ENCODE measurements at regions not wholly inside any gene's neighbourhood (a gene's known extent, or its start where the extent isn't known, plus 50 kb on each side); places are given as distances from the start of the nearest gene placed in this dataset.

DNA sequence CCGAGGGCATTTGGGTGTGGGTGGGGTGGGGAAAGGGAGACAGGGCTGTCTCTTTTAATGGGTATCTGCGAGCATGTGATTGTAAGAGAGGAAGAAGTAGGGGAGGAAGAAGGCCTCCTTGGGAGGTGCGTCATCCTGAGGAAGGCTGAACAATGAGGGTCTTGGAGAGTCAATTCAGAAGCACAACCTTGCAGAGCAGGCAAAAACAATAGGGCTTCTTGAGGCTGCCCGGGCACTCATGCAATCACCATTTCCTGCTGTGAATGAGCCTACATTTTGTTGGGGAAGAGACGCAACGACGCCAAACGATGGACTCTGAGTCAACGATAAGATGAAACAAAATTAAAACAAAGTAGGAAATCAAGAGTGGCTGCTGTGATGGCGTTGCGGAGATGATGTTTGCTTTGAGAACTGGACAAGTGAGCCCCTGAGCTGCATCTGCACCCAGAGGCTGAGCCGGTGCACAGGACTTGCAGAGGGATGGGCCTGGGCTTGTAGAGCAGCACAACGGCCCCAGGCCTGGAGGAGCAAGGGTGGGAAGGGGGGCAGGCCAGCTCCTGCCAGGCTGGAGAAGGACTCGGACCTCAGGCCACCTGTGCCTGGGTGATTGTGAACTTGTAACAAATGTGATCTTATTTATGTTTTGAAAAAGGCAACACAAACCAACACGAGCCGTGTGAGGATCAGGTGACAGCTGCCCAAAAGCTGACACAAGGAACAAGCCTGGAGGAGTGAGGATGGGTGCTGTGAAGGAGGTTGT is 92.3 kb upstream of the B3GAT1 start:
- H3K27me3 ChIP-seq (ENCODE audit: control insufficient read depth in 5 of 5, insufficient read depth in 4 of 5, low read length in 5 of 5): peaks cover 0 to 21% (median 11%) of the 10 kb centered on the region in 5 donors
- H3K27ac ChIP-seq (ENCODE audit: low read depth, low read length): no peak overlapping the region
- H3K9me3 ChIP-seq (ENCODE audit: control insufficient read depth in 5 of 5, low read length in 5 of 5): no peaks in the 10 kb centered on the region
- H3K4me1 ChIP-seq (ENCODE audit: control insufficient read depth in 5 of 5, insufficient read depth in 5 of 5, low read length in 5 of 5): peaks cover 0 to 6% (median 0%) of the 10 kb centered on the region in 5 donors
- no peaks in the 10 kb centered on the region for H3K36me3 ChIP-seq (ENCODE audit: control insufficient read depth in 5 of 5, insufficient read depth in 5 of 5, low read length in 5 of 5)
- H3K4me3 ChIP-seq (ENCODE audit: low read depth in 1 of 5, low read length in 5 of 5): no peak overlapping the region
- H3K9ac ChIP-seq (ENCODE audit: low read length in 5 of 5): no peak overlapping the region

DNA sequence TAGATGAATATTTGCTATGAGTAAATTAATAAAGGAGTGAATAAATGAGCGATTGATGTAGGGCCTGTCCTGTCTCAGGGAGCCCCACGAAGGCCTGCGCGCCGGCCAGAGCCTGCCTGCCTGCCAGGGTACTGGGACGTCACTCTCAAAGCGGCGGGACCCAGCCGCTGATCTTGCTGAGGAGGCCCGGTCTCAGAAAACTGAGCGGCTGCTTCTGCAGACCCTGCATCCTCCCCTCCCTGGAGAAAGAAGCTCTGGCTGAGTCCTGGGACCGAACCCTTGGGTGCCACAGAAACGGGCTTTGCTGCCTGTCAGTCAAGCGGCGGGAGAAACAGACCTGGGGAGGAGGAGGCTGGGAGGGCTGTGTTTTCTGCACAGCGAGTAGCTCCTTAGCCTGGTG is 91.6 kb upstream of the B3GAT1 start:
- H3K4me1 ChIP-seq (ENCODE audit: control insufficient read depth in 5 of 5, insufficient read depth in 5 of 5, low read length in 5 of 5): peaks cover 0 to 6% (median 0%) of the 10 kb centered on the region in 5 donors
- no peaks in the 10 kb centered on the region for H3K9me3 ChIP-seq (ENCODE audit: control insufficient read depth in 5 of 5, low read length in 5 of 5)

DNA sequence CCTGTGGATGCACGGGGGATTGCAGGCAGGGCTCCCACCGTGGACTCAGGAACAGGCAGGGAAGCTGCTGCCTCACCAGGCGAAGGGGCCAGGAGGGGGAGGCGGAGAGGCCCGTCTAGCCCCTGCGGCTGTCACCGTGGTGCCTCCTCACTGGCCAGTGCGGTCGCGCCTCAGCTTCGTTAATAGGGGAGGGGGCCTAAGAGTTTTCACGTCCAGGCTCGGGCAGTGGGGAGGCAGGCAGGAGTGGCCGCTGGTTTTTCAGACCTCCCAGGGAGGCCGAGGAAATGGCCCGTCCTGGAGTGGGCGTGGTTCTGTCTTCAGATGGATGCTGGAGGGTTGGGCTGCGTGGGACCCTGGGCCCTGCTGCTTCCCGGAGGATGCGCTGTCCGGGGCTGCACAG is 91.1 kb upstream of the B3GAT1 start:
- Histone ChIP-seq H3K4me3 (ENCODE audit: low read depth in 1 of 5, low read length in 5 of 5) (no peak overlapping the region), H3K36me3 (ENCODE audit: control insufficient read depth in 5 of 5, insufficient read depth in 5 of 5, low read length in 5 of 5) (no peaks in the 10 kb centered on the region), H3K4me1 (ENCODE audit: control insufficient read depth in 5 of 5, insufficient read depth in 5 of 5, low read length in 5 of 5) (peaks cover 0 to 6% (median 0%) of the 10 kb centered on the region in 5 donors), H3K9ac (ENCODE audit: low read length in 5 of 5) (no peak overlapping the region), H3K27me3 (ENCODE audit: control insufficient read depth in 5 of 5, insufficient read depth in 4 of 5, low read length in 5 of 5) (peaks cover 0 to 21% (median 11%) of the 10 kb centered on the region in 5 donors), H3K27ac (ENCODE audit: low read depth, low read length) (no peak overlapping the region), H3K9me3 (ENCODE audit: control insufficient read depth in 5 of 5, low read length in 5 of 5) (peaks cover 0 to under 1% (median 0%) of the 10 kb centered on the region in 5 donors)

More for the DNA sequence above, 91.6 kb upstream of the B3GAT1 start:
- H3K27ac ChIP-seq (ENCODE audit: low read depth, low read length): no peak overlapping the region
- no peaks in the 10 kb centered on the region for H3K36me3 ChIP-seq (ENCODE audit: control insufficient read depth in 5 of 5, insufficient read depth in 5 of 5, low read length in 5 of 5)
- peaks cover 0 to 21% (median 11%) of the 10 kb centered on the region in 5 donors for H3K27me3 ChIP-seq (ENCODE audit: control insufficient read depth in 5 of 5, insufficient read depth in 4 of 5, low read length in 5 of 5)
- H3K9ac ChIP-seq (ENCODE audit: low read length in 5 of 5): no peak overlapping the region
- H3K4me3 ChIP-seq (ENCODE audit: low read depth in 1 of 5, low read length in 5 of 5): no peak overlapping the region

DNA sequence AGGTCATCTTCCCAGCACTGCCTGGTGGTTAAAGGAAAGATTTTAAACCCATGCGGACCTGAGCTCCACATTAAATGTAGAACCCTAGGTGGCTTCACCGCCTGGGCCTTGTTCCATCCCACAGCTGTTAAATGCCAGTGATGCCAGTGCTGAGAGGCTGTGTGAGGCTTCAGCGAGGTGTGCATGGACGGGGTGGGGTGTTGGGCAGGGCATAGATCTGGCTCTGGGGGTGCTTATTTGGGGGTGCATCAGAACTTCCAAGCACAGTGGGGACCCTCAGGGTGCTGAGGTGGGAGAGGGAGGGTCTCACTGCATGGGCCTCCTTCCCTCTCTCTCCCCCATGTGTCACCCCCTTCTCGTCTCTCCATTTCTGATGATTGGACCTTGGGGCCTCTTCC is 90.1 kb upstream of the B3GAT1 start:
- no peaks in the 10 kb centered on the region for H3K36me3 ChIP-seq (ENCODE audit: control insufficient read depth in 5 of 5, insufficient read depth in 5 of 5, low read length in 5 of 5)
- peaks cover 0 to 6% (median 0%) of the 10 kb centered on the region in 5 donors for H3K4me1 ChIP-seq (ENCODE audit: control insufficient read depth in 5 of 5, insufficient read depth in 5 of 5, low read length in 5 of 5)
- H3K27ac ChIP-seq (ENCODE audit: low read depth, low read length): no peak overlapping the region
- no peak overlapping the region for H3K4me3 ChIP-seq (ENCODE audit: low read depth in 1 of 5, low read length in 5 of 5)
- peaks cover 0 to 24% (median 11%) of the 10 kb centered on the region in 5 donors for H3K27me3 ChIP-seq (ENCODE audit: control insufficient read depth in 5 of 5, insufficient read depth in 4 of 5, low read length in 5 of 5)
- peaks cover 0 to 5% (median 0%) of the 10 kb centered on the region in 5 donors for H3K9me3 ChIP-seq (ENCODE audit: control insufficient read depth in 5 of 5, low read length in 5 of 5)
- no peak overlapping the region for H3K9ac ChIP-seq (ENCODE audit: low read length in 5 of 5)

DNA sequence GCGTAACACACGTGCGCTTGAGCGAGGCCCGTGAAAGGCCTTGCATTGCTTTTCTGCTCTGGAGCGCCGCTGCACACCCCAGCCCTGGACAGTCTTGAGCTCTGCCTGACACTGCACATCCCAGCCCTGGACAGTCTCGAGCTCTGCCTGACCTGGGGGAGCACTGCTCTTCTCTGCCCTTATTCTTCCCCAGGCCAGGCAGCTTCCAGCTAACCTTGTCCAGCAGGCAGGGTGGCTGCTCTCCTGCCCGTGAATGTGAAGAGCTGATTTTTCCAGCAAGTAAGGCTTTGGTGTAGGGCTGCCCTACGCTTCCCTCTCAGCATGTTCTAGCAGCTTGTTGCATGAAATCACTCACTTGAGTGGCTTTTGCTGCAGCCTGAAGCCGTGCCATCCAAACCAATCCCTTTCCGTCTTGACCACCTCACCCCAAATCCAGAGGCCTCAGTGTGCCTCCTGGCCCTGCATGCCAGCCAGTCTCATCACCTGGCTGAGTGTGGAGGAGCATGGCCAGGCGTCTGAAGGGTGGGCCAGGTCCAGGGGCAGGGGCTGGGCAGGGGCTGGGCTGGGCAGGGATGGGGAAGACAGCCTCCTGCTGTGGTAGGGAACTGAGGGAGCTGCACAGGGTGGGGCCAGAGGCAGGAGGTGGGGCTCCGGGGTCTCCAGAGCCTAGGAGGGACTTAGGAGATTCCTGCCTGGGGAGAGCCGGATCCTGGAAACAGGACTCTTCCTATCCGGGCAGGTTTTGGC is 89.5 kb upstream of the B3GAT1 start:
- Histone ChIP-seq H3K36me3 (ENCODE audit: control insufficient read depth in 5 of 5, insufficient read depth in 5 of 5, low read length in 5 of 5) (no peaks in the 10 kb centered on the region), H3K27ac (ENCODE audit: low read depth, low read length) (no peak overlapping the region), H3K9ac (ENCODE audit: low read length in 5 of 5) (no peak overlapping the region)

DNA sequence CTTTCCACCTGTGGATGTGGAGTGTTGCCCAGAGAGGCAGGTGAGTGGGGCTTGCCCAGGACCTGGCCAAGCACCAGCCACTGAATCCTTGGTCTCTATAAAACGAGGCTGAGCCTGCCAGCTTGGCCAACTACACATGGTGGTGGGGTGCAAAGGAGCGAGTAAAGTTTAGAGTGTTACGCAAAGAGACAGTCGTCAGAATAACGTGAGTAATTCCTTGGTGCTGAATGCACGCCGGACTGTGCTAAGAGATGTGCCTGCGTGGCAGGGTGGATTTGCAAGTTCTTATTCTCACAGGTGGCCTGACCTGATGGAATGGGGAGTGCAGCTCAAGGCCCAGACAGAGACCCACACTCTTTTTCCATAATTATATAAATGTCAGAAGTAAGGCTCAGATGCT is 88.6 kb upstream of the B3GAT1 start:
- Histone ChIP-seq H3K9me3 (ENCODE audit: control insufficient read depth in 5 of 5, low read length in 5 of 5) (peaks cover 0 to 5% (median 0%) of the 10 kb centered on the region in 5 donors), H3K27ac (ENCODE audit: low read depth, low read length) (no peak overlapping the region), H3K4me1 (ENCODE audit: control insufficient read depth in 5 of 5, insufficient read depth in 5 of 5, low read length in 5 of 5) (peaks cover 0 to 6% (median 0%) of the 10 kb centered on the region in 5 donors), H3K4me3 (ENCODE audit: low read depth in 1 of 5, low read length in 5 of 5) (no peak overlapping the region), H3K9ac (ENCODE audit: low read length in 5 of 5) (no peak overlapping the region), H3K36me3 (ENCODE audit: control insufficient read depth in 5 of 5, insufficient read depth in 5 of 5, low read length in 5 of 5) (no peaks in the 10 kb centered on the region), H3K27me3 (ENCODE audit: control insufficient read depth in 5 of 5, insufficient read depth in 4 of 5, low read length in 5 of 5) (peaks cover 0 to 24% (median 11%) of the 10 kb centered on the region in 5 donors)

More for the DNA sequence above, 89.5 kb upstream of the B3GAT1 start:
- H3K27me3 ChIP-seq (ENCODE audit: control insufficient read depth in 5 of 5, insufficient read depth in 4 of 5, low read length in 5 of 5): peaks cover 0 to 24% (median 11%) of the 10 kb centered on the region in 5 donors
- peaks cover 0 to 5% (median 0%) of the 10 kb centered on the region in 5 donors for H3K9me3 ChIP-seq (ENCODE audit: control insufficient read depth in 5 of 5, low read length in 5 of 5)
- no peak overlapping the region for H3K4me3 ChIP-seq (ENCODE audit: low read depth in 1 of 5, low read length in 5 of 5)
- peaks cover 0 to 6% (median 0%) of the 10 kb centered on the region in 5 donors for H3K4me1 ChIP-seq (ENCODE audit: control insufficient read depth in 5 of 5, insufficient read depth in 5 of 5, low read length in 5 of 5)

DNA sequence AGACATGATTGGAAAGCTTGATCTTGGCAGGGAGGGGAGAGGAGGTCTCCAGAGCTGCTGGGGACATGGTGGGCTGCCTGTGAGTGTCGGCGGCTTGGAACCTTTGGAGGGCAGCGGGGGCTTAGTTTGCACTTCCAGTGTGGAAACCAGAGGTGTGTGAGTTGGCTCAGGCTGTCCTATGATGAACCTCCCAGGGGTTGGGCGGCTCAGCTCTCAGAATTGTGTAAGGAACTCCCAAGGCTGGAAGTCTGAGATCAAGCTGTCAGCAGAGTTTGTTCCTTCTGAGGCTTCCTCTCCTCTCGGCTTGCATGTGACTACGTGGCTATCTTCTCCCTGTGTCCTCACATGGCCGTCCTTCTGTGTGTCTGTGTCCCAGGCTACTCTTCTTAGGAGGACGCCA is 87.9 kb upstream of the B3GAT1 start:
- Histone ChIP-seq H3K36me3 (ENCODE audit: control insufficient read depth in 5 of 5, insufficient read depth in 5 of 5, low read length in 5 of 5) (no peaks in the 10 kb centered on the region), H3K9me3 (ENCODE audit: control insufficient read depth in 5 of 5, low read length in 5 of 5) (peaks cover 0 to 5% (median 0%) of the 10 kb centered on the region in 5 donors), H3K9ac (ENCODE audit: low read length in 5 of 5) (no peak overlapping the region), H3K4me1 (ENCODE audit: control insufficient read depth in 5 of 5, insufficient read depth in 5 of 5, low read length in 5 of 5) (peaks cover 0 to 6% (median 0%) of the 10 kb centered on the region in 5 donors), H3K27ac (ENCODE audit: low read depth, low read length) (no peak overlapping the region), H3K4me3 (ENCODE audit: low read depth in 1 of 5, low read length in 5 of 5) (no peak overlapping the region), H3K27me3 (ENCODE audit: control insufficient read depth in 5 of 5, insufficient read depth in 4 of 5, low read length in 5 of 5) (peaks cover 0 to 24% (median 11%) of the 10 kb centered on the region in 5 donors)

DNA sequence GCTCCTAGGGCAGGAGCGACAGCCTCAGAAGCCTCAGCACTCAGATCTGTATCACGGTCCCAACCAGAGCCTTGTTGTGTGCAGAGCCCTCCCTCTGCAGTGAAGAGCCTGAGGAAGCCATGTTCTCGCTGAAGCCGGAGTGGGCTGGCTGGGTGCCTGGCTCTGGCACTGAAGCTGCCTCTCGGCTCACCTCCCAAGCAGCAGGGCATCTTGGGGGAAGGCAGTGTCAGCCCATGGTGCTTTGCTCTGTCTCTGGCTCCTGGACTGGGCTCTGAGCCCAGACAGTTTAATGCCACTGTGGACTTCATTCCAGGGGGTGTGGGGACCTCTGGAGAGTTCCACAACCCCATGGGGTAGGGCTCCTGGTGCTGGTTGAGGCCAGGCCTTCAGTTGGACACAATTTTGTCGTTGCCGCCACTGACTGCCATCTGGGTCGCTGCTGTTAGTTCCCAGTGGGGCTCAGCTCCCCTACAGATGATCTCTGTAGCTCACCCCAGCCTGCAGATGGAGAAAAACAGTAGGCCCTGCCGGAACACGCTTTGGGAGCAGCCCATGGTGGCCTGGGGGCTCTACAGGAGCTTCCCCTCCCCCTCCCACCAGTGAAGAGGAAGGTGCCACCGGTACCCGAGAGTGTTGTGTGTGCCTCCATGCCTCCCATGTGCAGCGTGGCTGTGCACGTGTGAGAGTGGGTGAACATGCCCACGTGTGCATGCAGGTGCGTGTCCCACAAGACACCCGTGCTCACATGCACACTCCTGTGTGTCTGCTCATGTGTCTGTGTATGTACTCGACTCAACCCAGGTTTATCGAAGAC is 86.5 kb upstream of the B3GAT1 start:
- Histone ChIP-seq H3K27ac (ENCODE audit: low read depth, low read length) (no peak overlapping the region), H3K36me3 (ENCODE audit: control insufficient read depth in 5 of 5, insufficient read depth in 5 of 5, low read length in 5 of 5) (no peaks in the 10 kb centered on the region), H3K4me3 (ENCODE audit: low read depth in 1 of 5, low read length in 5 of 5) (no peak overlapping the region), H3K4me1 (ENCODE audit: control insufficient read depth in 5 of 5, insufficient read depth in 5 of 5, low read length in 5 of 5) (peaks cover 0 to 6% (median 0%) of the 10 kb centered on the region in 5 donors), H3K9ac (ENCODE audit: low read length in 5 of 5) (no peak overlapping the region), H3K27me3 (ENCODE audit: control insufficient read depth in 5 of 5, insufficient read depth in 4 of 5, low read length in 5 of 5) (peaks cover 0 to 16% (median 8%) of the 10 kb centered on the region in 5 donors), H3K9me3 (ENCODE audit: control insufficient read depth in 5 of 5, low read length in 5 of 5) (peaks cover 0 to 5% (median 3%) of the 10 kb centered on the region in 5 donors)

DNA sequence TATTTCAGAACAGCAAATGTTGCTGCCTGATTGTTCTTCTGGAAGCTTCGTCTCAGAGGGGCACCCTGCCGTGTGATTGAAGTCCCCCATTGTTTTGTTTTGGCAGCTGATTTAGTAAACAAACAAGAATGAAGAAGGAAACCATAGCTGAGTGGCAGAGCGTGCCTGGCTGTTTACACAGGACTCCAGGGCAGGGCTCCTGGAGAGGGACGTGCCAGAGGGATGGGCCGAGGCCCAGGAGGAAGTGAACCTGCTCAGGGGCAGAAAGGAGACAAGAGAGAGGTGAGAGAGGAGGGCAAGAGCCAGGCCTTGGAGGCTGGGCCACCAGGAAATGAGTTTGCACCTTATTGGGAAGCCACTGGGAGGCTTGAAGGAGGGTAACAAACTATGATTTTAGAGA is 85.5 kb upstream of the B3GAT1 start:
- Histone ChIP-seq H3K4me3 (ENCODE audit: low read depth in 1 of 5, low read length in 5 of 5) (no peak overlapping the region), H3K27ac (ENCODE audit: low read depth, low read length) (no peak overlapping the region), H3K9ac (ENCODE audit: low read length in 5 of 5) (no peak overlapping the region), H3K4me1 (ENCODE audit: control insufficient read depth in 5 of 5, insufficient read depth in 5 of 5, low read length in 5 of 5) (peaks cover 0 to 6% (median 0%) of the 10 kb centered on the region in 5 donors), H3K9me3 (ENCODE audit: control insufficient read depth in 5 of 5, low read length in 5 of 5) (peaks cover 0 to 5% (median 3%) of the 10 kb centered on the region in 5 donors), H3K27me3 (ENCODE audit: control insufficient read depth in 5 of 5, insufficient read depth in 4 of 5, low read length in 5 of 5) (peaks cover 0 to 12% (median 8%) of the 10 kb centered on the region in 5 donors), H3K36me3 (ENCODE audit: control insufficient read depth in 5 of 5, insufficient read depth in 5 of 5, low read length in 5 of 5) (no peaks in the 10 kb centered on the region)
